GM12878 (cell line): ENCODE measurements at regions not wholly inside any gene's neighbourhood (a gene's known extent, or its start where the extent isn't known, plus 50 kb on each side); places are given as distances from the start of the nearest gene placed in this dataset.

Experiments
- ATAC-seq: fragments of 200-7000 bp; cut with Tn5 transposase; 3 replicates; pipeline ENCODE4 v1.9.1; 2020; ENCODE audit warnings: mild to moderate bottlenecking, moderate library complexity
- BruUV-seq: library from RNA; stranded (reverse); fragments of 400-500 nt; replicated peaks from 2 replicates; lab custom pipeline; 2021; lab: Mats Ljungman, UMichigan
- CTCF ChIA-PET: fragments of 300-600 bp; sonication (Branson Sonifier 250); formaldehyde crosslinking; extraction: SDS; loops from one replicate; lab custom pipeline; 2021; ENCODE audit warnings: inconsistent platforms; lab: Yijun Ruan, JAX
- POLR2A ChIA-PET: fragments of 350-600 bp; formaldehyde crosslinking; extraction: SDS; loops from one replicate; lab custom pipeline; 2021; ENCODE audit warnings: inconsistent platforms; lab: Charles Lee
- RAD21 ChIA-PET: fragments of 300-600 bp; sonication (Branson Sonifier 250); formaldehyde crosslinking; loops from one replicate; lab custom pipeline; 2023; ENCODE audit warnings: antibody characterized with exemption; ENCODE audit not compliant: unreplicated experiment; lab: Charles Lee
- SMC1A ChIA-PET: fragments of 300-600 bp; sonication (Branson Sonifier 250); formaldehyde crosslinking; loops from one replicate; lab custom pipeline; 2023; ENCODE audit not compliant: unreplicated experiment, uncharacterized antibody; lab: Charles Lee
- DNase-seq: peaks from one replicate; pipeline ENCODE4 v3.0.0-alpha.2; 2011; ENCODE audit warnings: low read depth, low spot score
- FAIRE-seq: peaks from 3 replicates; lab custom pipeline; 2011; peaks lifted over from hg19 to GRCh38; lab: Jason Lieb, UNC
- H2AFZ ChIP-seq: 2 replicates; pipeline ENCODE4 v1.6.0; 2011; ENCODE audit warnings: low read depth, low read length, control low read depth; ENCODE audit not compliant: control insufficient read depth
- H3K27ac ChIP-seq: 2 replicates; pipeline ENCODE4 v1.5.1; 2011; ENCODE audit warnings: control low read depth; ENCODE audit not compliant: control insufficient read depth, insufficient read depth
- H3K27me3 ChIP-seq, 2 experiments: replicated peaks in 1 of 2; 2 replicates each; pipeline versions ENCODE4 v1.6.0 to v1.6.1; 2011; ENCODE audit warnings: low read length in 1 of 2; ENCODE audit not compliant: control insufficient read depth in 2 of 2, insufficient read depth in 2 of 2
- H3K36me3 ChIP-seq, 2 experiments: 2 replicates each; pipeline ENCODE4 v1.5.1; 2011; ENCODE audit warnings: low read length in 1 of 2; ENCODE audit not compliant: control insufficient read depth in 2 of 2, insufficient read depth in 2 of 2
- H3K4me1 ChIP-seq: 2 replicates; pipeline ENCODE4 v1.6.1; 2011; ENCODE audit warnings: mild to moderate bottlenecking, low read length, moderate library complexity, mixed read lengths; ENCODE audit not compliant: control insufficient read depth, insufficient read depth
- H3K4me2 ChIP-seq: 2 replicates; pipeline ENCODE4 v1.6.0; 2011; ENCODE audit warnings: control low read depth; ENCODE audit not compliant: control insufficient read depth, insufficient read depth
- H3K4me3 ChIP-seq: fragments of 200-600 bp; sonication (generic); 2 replicates; pipeline ENCODE4 v1.5.1; 2016
- H3K79me2 ChIP-seq: 2 replicates; pipeline ENCODE4 v1.6.0; 2011; ENCODE audit warnings: low read length; ENCODE audit not compliant: control insufficient read depth, insufficient read depth
- H3K9ac ChIP-seq: 2 replicates; pipeline ENCODE4 v1.8.0; 2011; ENCODE audit warnings: low read length, control low read depth, mixed read lengths; ENCODE audit not compliant: control insufficient read depth, insufficient read depth
- H3K9me3 ChIP-seq: replicated peaks from 3 replicates; pipeline ENCODE4 v1.5.1; 2011; ENCODE audit warnings: mild to moderate bottlenecking, low read length; ENCODE audit not compliant: control insufficient read depth, insufficient read depth
- H4K20me1 ChIP-seq: 2 replicates; pipeline ENCODE4 v1.6.0; 2011; ENCODE audit not compliant: control insufficient read depth, insufficient read depth
- BACH1 ChIP-seq: fragments of 450-650 bp; IDR thresholded peaks from 2 replicates; pipeline ENCODE4 v1.6.1; 2017; ENCODE audit warnings: mild to moderate bottlenecking, borderline replicate concordance
- CEBPZ ChIP-seq: fragments of 150-350 bp; IDR thresholded peaks from 2 replicates; pipeline ENCODE4 v1.6.1; 2016; ENCODE audit warnings: low read depth, low read length
- E2F4 ChIP-seq: IDR thresholded peaks from 2 replicates; pipeline ENCODE4 v1.6.1; 2012; ENCODE audit warnings: low read depth, low read length, improper control_type of control experiment
- EP300 ChIP-seq, 2 experiments: fragments of 150-350 bp in 1 of 2; IDR thresholded peaks; 2 replicates each; pipeline ENCODE4 v1.6.1; 2011 to 2012; ENCODE audit warnings: low read depth in 2 of 2, low read length in 2 of 2, borderline replicate concordance in 1 of 2, improper control_type of control experiment in 1 of 2, inconsistent platforms in 1 of 2; ENCODE audit not compliant: control insufficient read depth in 1 of 2
- ESRRA ChIP-seq: IDR thresholded peaks from 2 replicates; pipeline ENCODE4 v1.6.1; 2012; ENCODE audit warnings: mild to moderate bottlenecking, low read length, improper control_type of control experiment
- MYB ChIP-seq: fragments of 150-350 bp; IDR thresholded peaks from 2 replicates; pipeline ENCODE4 v1.6.1; 2014; ENCODE audit warnings: mild to moderate bottlenecking, low read depth, low read length, borderline replicate concordance
- NR2C2 ChIP-seq: IDR thresholded peaks from 2 replicates; pipeline ENCODE4 v1.6.1; 2011; ENCODE audit warnings: borderline replicate concordance, low read depth; ENCODE audit not compliant: control insufficient read depth, insufficient read length
- PBX3 ChIP-seq: IDR thresholded peaks from 2 replicates; pipeline ENCODE4 v1.6.1; 2011; ENCODE audit warnings: mild to moderate bottlenecking, low read depth, low read length, moderate library complexity; ENCODE audit not compliant: insufficient replicate concordance
- RBBP5 ChIP-seq: fragments of 200-600 bp; sonication (generic); conservative IDR thresholded peaks from 2 replicates; pipeline ENCODE4 v1.6.1; 2016
- ZBTB4 ChIP-seq: fragments of 450-650 bp; formaldehyde crosslinking; IDR thresholded peaks from 2 replicates; pipeline ENCODE4 v1.4.0; 2022; ENCODE audit warnings: mild to moderate bottlenecking, moderate library complexity
- in situ Hi-C: fragments of 300-500 bp; cut with MboI; formaldehyde crosslinking; loops from 9 replicates; pipeline ENCODE4 v1.14.3; 2018; ENCODE audit warnings: mixed read lengths
- intact Hi-C: fragments of 100-400 bp; cut with micrococcal nuclease; formaldehyde crosslinking; loops from one replicate; pipeline ENCODE4 v1.14.2; 2022; ENCODE audit not compliant: unreplicated experiment

- POLR2A ChIA-PET = no interaction called here
- Histone ChIP-seq H3K27me3 (no peaks in the 10 kb centered on the region), H2AFZ (no peak overlapping the region), H3K36me3 (no peaks in the 10 kb centered on the region), H3K9me3 (no peaks in the 10 kb centered on the region; the same call in 2 of the 3 replicates), H3K4me2 (no peak overlapping the region), H3K79me2 (no peaks in the 10 kb centered on the region), H3K4me3 (no peak overlapping the region), H4K20me1 (no peaks in the 10 kb centered on the region), H3K9ac (no peak overlapping the region), H3K4me1 (no peaks in the 10 kb centered on the region), H3K27ac (no peak overlapping the region)
- no peak for FAIRE-seq
- no TSS peak for BruUV-seq
- CTCF ChIA-PET = no interaction called here
- intact Hi-C loops (loop anchor here (5.0 kb wide), 1 partner anchor 634 kb away; no protein-coding TSS in a partner anchor), in situ Hi-C loops (no loop called here)
- no peak for DNase-seq
- SMC1A ChIA-PET = no interaction called here
- RAD21 ChIA-PET = no interaction called here
- no peak for ATAC-seq
- TF ChIP-seq E2F4 (no peak), ZBTB4 (no peak), CEBPZ (no peak), BACH1 (no peak), NR2C2 (no peak), MYB (no peak), PBX3 (no peak), RBBP5 (no peak), EP300 (IDR thresholded peaks at IDR 0.05; ENCODE audit: borderline replicate concordance in 1 of 2, control insufficient read depth in 1 of 2, low read depth in 2 of 2, low read length in 2 of 2) (no peak), ESRRA (no peak)
Measured at GRCh38 chr4:11216520-11216919, 212.2 kb downstream of the HS3ST1 start.
